Panc1 (cell line): ENCODE measurements at regions not wholly inside any gene's neighbourhood (a gene's known extent, or its start where the extent isn't known, plus 50 kb on each side); places are given as distances from the start of the nearest gene placed in this dataset.

Experiments used
- ATAC-seq: fragments of 200-7000 bp; cut with Tn5 transposase; 2 replicates; pipeline ENCODE4 v1.9.1; 2020; ENCODE audit warnings: mild to moderate bottlenecking, moderate library complexity
- BruUV-seq: library from RNA; stranded (reverse); fragments of 400-500 nt; replicated peaks from 2 replicates; lab custom pipeline; 2021; lab: Mats Ljungman, UMichigan
- CTCF ChIA-PET: fragments of 300-600 bp; sonication (Branson Sonifier 250); formaldehyde crosslinking; loops from one replicate; lab custom pipeline; 2022; ENCODE audit warnings: antibody characterized with exemption; lab: Charles Lee
- POLR2A ChIA-PET: fragments of 300-600 bp; sonication (Branson Sonifier 250); formaldehyde crosslinking; loops from one replicate; lab custom pipeline; 2022; ENCODE audit warnings: antibody characterized with exemption; lab: Charles Lee
- DNase-seq: peaks from one replicate; pipeline ENCODE4 v3.0.0-alpha.2; 2010; ENCODE audit warnings: low read depth, low spot score
- H3K27ac ChIP-seq: 2 replicates; pipeline ENCODE4 v1.5.1; 2011; ENCODE audit warnings: mild to moderate bottlenecking, low read length, inconsistent platforms
- H3K27me3 ChIP-seq: fragments of 200-500 bp; sonication (Bioruptor generic); 2 replicates; pipeline ENCODE4 v1.6.0; 2014; ENCODE audit warnings: low read length, inconsistent platforms; ENCODE audit not compliant: control insufficient read depth, insufficient read depth
- H3K36me3 ChIP-seq: fragments of 200-500 bp; sonication (Bioruptor generic); 2 replicates; pipeline ENCODE4 v1.5.1; 2014; ENCODE audit warnings: inconsistent platforms, mild to moderate bottlenecking, low read length, moderate library complexity; ENCODE audit not compliant: control insufficient read depth, insufficient read depth
- H3K4me1 ChIP-seq: 2 replicates; pipeline ENCODE4 v1.5.1; 2011; ENCODE audit warnings: inconsistent platforms, mild to moderate bottlenecking, low read length, moderate library complexity; ENCODE audit not compliant: control insufficient read depth, insufficient read depth
- H3K4me3 ChIP-seq, 2 experiments: 2 replicates each; pipeline ENCODE4 v1.5.1; 2011 to 2012; ENCODE audit warnings: low read depth in 2 of 2, low read length in 2 of 2, mild to moderate bottlenecking in 2 of 2, inconsistent platforms in 1 of 2, moderate library complexity in 1 of 2
- H3K9me3 ChIP-seq: fragments of 200-500 bp; sonication (Bioruptor generic); 2 replicates; pipeline ENCODE4 v1.5.1; 2014; ENCODE audit warnings: low read depth, mild to moderate bottlenecking, inconsistent platforms, low read length, moderate library complexity; ENCODE audit not compliant: control insufficient read depth, insufficient read depth
- POLR2AphosphoS5 ChIP-seq: IDR thresholded peaks from 2 replicates; pipeline ENCODE4 v1.6.1; 2012; ENCODE audit warnings: mild to moderate bottlenecking, low read depth, low read length, moderate library complexity
- SIN3A ChIP-seq: IDR thresholded peaks from 2 replicates; pipeline ENCODE4 v1.6.1; 2012; ENCODE audit warnings: low read depth, mild to moderate bottlenecking, low read length, moderate library complexity, borderline replicate concordance; ENCODE audit not compliant: insufficient read depth
- TCF7L2 ChIP-seq: IDR thresholded peaks from 2 replicates; pipeline ENCODE4 v1.6.1; 2011; ENCODE audit warnings: mild to moderate bottlenecking, low read depth, low read length, inconsistent platforms
- in situ Hi-C: cut with HindIII; loops from 2 replicates; pipeline ENCODE4 v1.10.0; 2016; ENCODE audit warnings: low sequenced_read_pairs, low pct_unique_long_range_greater_than_20kb
- intact Hi-C: fragments of 100-400 bp; cut with micrococcal nuclease; formaldehyde crosslinking; loops from one replicate; pipeline ENCODE4 v1.10.0; 2022; ENCODE audit not compliant: unreplicated experiment
- TF ChIP-seq, protein P1 (sequence below): fragments of 450-650 bp; IDR thresholded peaks from 2 replicates; pipeline ENCODE4 v1.5.1; 2017; ENCODE audit warnings: mild to moderate bottlenecking
- TF ChIP-seq, protein P2 (sequence below), 2 experiments: IDR thresholded peaks; 2 replicates each; pipeline ENCODE4 v1.6.1; 2011 to 2012; ENCODE audit warnings: low read depth in 2 of 2, control low read depth in 1 of 2, low read length in 1 of 2, mild to moderate bottlenecking in 1 of 2, moderate library complexity in 1 of 2; ENCODE audit not compliant: insufficient read depth in 1 of 2

DNA sequence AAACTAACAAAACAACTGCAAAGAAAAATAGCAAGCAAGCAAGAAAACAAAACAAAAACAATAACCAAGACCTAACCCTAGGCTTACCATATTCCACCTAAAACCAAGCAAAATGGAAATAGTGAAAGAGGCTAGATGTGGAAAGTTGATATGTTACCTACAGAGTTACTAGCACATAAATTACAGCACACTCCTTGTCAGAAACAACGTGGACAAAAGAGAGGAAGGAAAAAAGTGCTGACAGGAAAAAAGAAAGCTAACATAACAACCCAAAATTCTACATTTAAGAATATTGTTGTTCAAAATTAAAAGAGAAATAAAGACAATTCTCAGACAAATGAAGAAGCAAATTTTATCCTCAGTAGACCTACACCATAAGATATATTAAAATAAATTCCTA is 812.8 kb upstream of the NUDT12 start:
- no TSS peak for BruUV-seq
- no peaks in the 10 kb centered on the region for H3K9me3 ChIP-seq

DNA sequence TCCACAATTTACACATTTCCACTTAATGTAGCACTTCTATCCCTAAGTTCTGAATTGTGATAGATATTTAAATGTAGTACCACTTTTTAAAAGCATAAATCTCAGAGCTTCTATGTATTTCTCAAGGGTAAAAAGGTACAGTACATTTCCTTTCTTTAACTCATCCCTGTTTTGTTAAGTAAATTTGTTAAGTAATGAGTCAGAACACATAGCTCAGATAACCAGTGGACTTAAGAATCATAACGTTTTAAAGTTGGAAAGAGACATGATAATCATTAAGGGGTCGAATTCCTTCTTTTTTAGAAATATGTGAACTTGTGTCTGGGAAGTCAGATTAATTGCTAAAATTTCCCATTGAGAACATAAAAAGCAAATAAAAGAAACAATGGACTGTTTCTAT is 810.2 kb upstream of the NUDT12 start:
- ChIA-PET CTCF (no interaction called here), POLR2A (no interaction called here)
- DNase-seq (no peak), ATAC-seq (no peak)
- no peak for TF ChIP-seq TCF7L2
- no peak for TF ChIP-seq POLR2AphosphoS5
- TF ChIP-seq, protein P1, sequence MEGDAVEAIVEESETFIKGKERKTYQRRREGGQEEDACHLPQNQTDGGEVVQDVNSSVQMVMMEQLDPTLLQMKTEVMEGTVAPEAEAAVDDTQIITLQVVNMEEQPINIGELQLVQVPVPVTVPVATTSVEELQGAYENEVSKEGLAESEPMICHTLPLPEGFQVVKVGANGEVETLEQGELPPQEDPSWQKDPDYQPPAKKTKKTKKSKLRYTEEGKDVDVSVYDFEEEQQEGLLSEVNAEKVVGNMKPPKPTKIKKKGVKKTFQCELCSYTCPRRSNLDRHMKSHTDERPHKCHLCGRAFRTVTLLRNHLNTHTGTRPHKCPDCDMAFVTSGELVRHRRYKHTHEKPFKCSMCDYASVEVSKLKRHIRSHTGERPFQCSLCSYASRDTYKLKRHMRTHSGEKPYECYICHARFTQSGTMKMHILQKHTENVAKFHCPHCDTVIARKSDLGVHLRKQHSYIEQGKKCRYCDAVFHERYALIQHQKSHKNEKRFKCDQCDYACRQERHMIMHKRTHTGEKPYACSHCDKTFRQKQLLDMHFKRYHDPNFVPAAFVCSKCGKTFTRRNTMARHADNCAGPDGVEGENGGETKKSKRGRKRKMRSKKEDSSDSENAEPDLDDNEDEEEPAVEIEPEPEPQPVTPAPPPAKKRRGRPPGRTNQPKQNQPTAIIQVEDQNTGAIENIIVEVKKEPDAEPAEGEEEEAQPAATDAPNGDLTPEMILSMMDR, result no peak
- no peak for TF ChIP-seq SIN3A
- TF ChIP-seq, protein P2, sequence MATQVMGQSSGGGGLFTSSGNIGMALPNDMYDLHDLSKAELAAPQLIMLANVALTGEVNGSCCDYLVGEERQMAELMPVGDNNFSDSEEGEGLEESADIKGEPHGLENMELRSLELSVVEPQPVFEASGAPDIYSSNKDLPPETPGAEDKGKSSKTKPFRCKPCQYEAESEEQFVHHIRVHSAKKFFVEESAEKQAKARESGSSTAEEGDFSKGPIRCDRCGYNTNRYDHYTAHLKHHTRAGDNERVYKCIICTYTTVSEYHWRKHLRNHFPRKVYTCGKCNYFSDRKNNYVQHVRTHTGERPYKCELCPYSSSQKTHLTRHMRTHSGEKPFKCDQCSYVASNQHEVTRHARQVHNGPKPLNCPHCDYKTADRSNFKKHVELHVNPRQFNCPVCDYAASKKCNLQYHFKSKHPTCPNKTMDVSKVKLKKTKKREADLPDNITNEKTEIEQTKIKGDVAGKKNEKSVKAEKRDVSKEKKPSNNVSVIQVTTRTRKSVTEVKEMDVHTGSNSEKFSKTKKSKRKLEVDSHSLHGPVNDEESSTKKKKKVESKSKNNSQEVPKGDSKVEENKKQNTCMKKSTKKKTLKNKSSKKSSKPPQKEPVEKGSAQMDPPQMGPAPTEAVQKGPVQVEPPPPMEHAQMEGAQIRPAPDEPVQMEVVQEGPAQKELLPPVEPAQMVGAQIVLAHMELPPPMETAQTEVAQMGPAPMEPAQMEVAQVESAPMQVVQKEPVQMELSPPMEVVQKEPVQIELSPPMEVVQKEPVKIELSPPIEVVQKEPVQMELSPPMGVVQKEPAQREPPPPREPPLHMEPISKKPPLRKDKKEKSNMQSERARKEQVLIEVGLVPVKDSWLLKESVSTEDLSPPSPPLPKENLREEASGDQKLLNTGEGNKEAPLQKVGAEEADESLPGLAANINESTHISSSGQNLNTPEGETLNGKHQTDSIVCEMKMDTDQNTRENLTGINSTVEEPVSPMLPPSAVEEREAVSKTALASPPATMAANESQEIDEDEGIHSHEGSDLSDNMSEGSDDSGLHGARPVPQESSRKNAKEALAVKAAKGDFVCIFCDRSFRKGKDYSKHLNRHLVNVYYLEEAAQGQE (IDR thresholded peaks at IDR 0.05; ENCODE audit: insufficient read depth in 1 of 2, low read depth in 2 of 2, low read length in 1 of 2), result no peak
- Histone ChIP-seq H3K4me1 (no peaks in the 10 kb centered on the region), H3K27me3 (no peaks in the 10 kb centered on the region), H3K9me3 (no peaks in the 10 kb centered on the region), H3K36me3 (no peaks in the 10 kb centered on the region), H3K4me3 (no peak overlapping the region), H3K27ac (no peak overlapping the region; the same call in 1 of the 2 replicates)
- intact Hi-C loops (no loop called here), in situ Hi-C loops (no loop called here)
- BruUV-seq, result no TSS peak

More for the DNA sequence above, 812.8 kb upstream of the NUDT12 start:
- Histone ChIP-seq H3K4me3 (no peak overlapping the region), H3K27ac (no peak overlapping the region), H3K36me3 (no peaks in the 10 kb centered on the region), H3K4me1 (no peaks in the 10 kb centered on the region), H3K27me3 (no peaks in the 10 kb centered on the region)
- TF ChIP-seq POLR2AphosphoS5 (no peak), TCF7L2 (no peak), SIN3A (no peak)
- TF ChIP-seq, protein P1, result no peak
- TF ChIP-seq, protein P2 (IDR thresholded peaks at IDR 0.05; ENCODE audit: insufficient read depth in 1 of 2, low read depth in 2 of 2, low read length in 1 of 2), result no peak
- in situ Hi-C loops, result no loop called here
- no peak for ATAC-seq
- no peak for DNase-seq
- intact Hi-C loops, result no loop called here
- ChIA-PET CTCF (no interaction called here), POLR2A (no interaction called here)
